ENCODE measurements at regions not wholly inside any gene's neighbourhood (a gene's known extent, or its start where the extent isn't known, plus 50 kb on each side); places are given as distances from the start of the nearest gene placed in this dataset.

- TF ChIP-seq, protein P1, sequence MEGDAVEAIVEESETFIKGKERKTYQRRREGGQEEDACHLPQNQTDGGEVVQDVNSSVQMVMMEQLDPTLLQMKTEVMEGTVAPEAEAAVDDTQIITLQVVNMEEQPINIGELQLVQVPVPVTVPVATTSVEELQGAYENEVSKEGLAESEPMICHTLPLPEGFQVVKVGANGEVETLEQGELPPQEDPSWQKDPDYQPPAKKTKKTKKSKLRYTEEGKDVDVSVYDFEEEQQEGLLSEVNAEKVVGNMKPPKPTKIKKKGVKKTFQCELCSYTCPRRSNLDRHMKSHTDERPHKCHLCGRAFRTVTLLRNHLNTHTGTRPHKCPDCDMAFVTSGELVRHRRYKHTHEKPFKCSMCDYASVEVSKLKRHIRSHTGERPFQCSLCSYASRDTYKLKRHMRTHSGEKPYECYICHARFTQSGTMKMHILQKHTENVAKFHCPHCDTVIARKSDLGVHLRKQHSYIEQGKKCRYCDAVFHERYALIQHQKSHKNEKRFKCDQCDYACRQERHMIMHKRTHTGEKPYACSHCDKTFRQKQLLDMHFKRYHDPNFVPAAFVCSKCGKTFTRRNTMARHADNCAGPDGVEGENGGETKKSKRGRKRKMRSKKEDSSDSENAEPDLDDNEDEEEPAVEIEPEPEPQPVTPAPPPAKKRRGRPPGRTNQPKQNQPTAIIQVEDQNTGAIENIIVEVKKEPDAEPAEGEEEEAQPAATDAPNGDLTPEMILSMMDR (IDR thresholded peaks at IDR 0.05 in 2 of 3, conservative IDR thresholded peaks at IDR 0.05 in 1 of 3; ENCODE audit: control insufficient read depth in 2 of 3, extremely low read depth in 1 of 3, insufficient read depth in 1 of 3, low read depth in 3 of 3, low read length in 3 of 3) = no peak
- TF ChIP-seq, protein P2, sequence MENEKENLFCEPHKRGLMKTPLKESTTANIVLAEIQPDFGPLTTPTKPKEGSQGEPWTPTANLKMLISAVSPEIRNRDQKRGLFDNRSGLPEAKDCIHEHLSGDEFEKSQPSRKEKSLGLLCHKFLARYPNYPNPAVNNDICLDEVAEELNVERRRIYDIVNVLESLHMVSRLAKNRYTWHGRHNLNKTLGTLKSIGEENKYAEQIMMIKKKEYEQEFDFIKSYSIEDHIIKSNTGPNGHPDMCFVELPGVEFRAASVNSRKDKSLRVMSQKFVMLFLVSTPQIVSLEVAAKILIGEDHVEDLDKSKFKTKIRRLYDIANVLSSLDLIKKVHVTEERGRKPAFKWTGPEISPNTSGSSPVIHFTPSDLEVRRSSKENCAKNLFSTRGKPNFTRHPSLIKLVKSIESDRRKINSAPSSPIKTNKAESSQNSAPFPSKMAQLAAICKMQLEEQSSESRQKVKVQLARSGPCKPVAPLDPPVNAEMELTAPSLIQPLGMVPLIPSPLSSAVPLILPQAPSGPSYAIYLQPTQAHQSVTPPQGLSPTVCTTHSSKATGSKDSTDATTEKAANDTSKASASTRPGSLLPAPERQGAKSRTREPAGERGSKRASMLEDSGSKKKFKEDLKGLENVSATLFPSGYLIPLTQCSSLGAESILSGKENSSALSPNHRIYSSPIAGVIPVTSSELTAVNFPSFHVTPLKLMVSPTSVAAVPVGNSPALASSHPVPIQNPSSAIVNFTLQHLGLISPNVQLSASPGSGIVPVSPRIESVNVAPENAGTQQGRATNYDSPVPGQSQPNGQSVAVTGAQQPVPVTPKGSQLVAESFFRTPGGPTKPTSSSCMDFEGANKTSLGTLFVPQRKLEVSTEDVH (IDR thresholded peaks at IDR 0.05; ENCODE audit: low read depth, partially characterized antibody) = no peak
- TF ChIP-seq POLR2AphosphoS5 (IDR thresholded peaks at IDR 0.05; ENCODE audit: low read length) (no peak), PAX5 (IDR thresholded peaks at IDR 0.05; ENCODE audit: borderline replicate concordance, low read depth, low read length) (no peak), NBN (IDR thresholded peaks at IDR 0.05) (no peak), ZNF207 (IDR thresholded peaks at IDR 0.05; ENCODE audit: borderline replicate concordance) (no peak), EZH2 (IDR thresholded peaks at IDR 0.05; ENCODE audit: borderline replicate concordance, control insufficient read depth, low read depth, low read length) (no peak), SMAD1 (IDR thresholded peaks at IDR 0.05; ENCODE audit: low read depth, partially characterized antibody) (no peak), NR2C1 (IDR thresholded peaks at IDR 0.05) (no peak)
- TF ChIP-seq, protein P3, sequence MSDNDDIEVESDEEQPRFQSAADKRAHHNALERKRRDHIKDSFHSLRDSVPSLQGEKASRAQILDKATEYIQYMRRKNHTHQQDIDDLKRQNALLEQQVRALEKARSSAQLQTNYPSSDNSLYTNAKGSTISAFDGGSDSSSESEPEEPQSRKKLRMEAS (IDR thresholded peaks at IDR 0.05; ENCODE audit: low read depth, low read length) = no peak
Observed at GRCh38 chr6:3546121-3546520, 89.3 kb upstream of the SLC22A23 start.

Data from GM12878 (cell line).